AG10803 (cell line): ENCODE measurements at regions not wholly inside any gene's neighbourhood (a gene's known extent, or its start where the extent isn't known, plus 50 kb on each side); places are given as distances from the start of the nearest gene placed in this dataset.

Experiments used
- DNase-seq: peaks from one replicate; pipeline ENCODE4 v3.0.0; 2010; ENCODE audit warnings: low read depth
- H3K4me3 ChIP-seq: 2 replicates; pipeline ENCODE4 v1.5.1; 2011; ENCODE audit warnings: mild to moderate bottlenecking, low read length, control low read depth
- TF ChIP-seq, protein P1 (sequence below): conservative IDR thresholded peaks from 2 replicates; pipeline ENCODE4 v1.5.1; 2011; ENCODE audit warnings: mild to moderate bottlenecking, low read length, control low read depth, inconsistent platforms

DNA sequence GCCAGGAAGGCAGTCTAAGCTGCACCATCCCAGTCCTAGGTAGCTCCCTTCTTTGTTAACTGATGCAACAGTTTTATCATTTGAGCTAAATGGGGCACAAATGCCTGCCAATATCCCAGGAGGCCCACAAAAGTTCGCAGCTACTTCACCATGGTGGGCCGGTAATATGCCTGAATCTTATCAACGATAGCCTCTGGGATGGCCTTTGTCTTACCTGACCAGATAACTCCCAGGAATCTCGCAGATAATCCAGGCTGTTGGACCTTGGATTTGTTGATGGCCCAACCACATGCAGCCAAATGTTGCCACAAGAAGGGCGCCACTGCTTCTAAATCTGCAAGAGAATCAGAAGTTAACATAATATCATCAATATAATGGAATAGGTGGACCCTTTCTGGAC lies 83.8 kb upstream of the ATP10B start:
- no peak for DNase-seq
- H3K4me3 ChIP-seq, result no peak overlapping the region
- TF ChIP-seq, protein P1, sequence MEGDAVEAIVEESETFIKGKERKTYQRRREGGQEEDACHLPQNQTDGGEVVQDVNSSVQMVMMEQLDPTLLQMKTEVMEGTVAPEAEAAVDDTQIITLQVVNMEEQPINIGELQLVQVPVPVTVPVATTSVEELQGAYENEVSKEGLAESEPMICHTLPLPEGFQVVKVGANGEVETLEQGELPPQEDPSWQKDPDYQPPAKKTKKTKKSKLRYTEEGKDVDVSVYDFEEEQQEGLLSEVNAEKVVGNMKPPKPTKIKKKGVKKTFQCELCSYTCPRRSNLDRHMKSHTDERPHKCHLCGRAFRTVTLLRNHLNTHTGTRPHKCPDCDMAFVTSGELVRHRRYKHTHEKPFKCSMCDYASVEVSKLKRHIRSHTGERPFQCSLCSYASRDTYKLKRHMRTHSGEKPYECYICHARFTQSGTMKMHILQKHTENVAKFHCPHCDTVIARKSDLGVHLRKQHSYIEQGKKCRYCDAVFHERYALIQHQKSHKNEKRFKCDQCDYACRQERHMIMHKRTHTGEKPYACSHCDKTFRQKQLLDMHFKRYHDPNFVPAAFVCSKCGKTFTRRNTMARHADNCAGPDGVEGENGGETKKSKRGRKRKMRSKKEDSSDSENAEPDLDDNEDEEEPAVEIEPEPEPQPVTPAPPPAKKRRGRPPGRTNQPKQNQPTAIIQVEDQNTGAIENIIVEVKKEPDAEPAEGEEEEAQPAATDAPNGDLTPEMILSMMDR, result no peak

- H3K4me3 ChIP-seq, result no peak overlapping the region
- TF ChIP-seq, protein P1, result no peak
- DNase-seq, result no peak
Measured at GRCh38 chr5:160931283-160931682, 79.3 kb upstream of the ATP10B start.

DNA sequence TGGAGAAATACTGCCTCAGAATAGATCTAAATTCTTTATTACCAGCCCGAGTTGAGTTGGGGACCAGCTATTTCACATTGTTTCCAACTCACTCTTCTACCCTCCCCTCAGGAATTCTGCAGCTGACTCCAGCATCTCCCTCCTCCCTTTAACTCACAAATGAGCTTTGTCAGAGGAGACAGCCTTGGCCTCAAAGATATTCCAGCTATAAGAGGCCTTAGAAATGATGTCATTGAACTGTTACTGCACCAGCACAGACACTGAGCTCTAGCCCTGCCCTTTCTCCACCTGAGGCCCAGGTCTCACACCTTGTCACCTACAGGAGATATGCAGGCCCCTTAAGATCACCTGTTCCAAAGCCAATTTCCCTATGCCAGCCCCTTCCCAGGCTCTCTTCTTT lies 78.4 kb upstream of the ATP10B start:
- H3K4me3 ChIP-seq, result no peak overlapping the region
- TF ChIP-seq, protein P1, result no peak
- DNase-seq, result peak; percentile 3

GRCh38 chr5:160929906-160930305 lies 77.9 kb upstream of the ATP10B start:
- TF ChIP-seq, protein P1, result no peak
- H3K4me3 ChIP-seq, result no peak overlapping the region
- no peak for DNase-seq

GRCh38 chr5:160929360-160929759 lies 77.3 kb upstream of the ATP10B start:
- H3K4me3 ChIP-seq, result no peak overlapping the region
- TF ChIP-seq, protein P1, result no peak
- no peak for DNase-seq

- DNase-seq, result peak; percentile 1
- H3K4me3 ChIP-seq, result no peak overlapping the region
- TF ChIP-seq, protein P1, result no peak
Measured at GRCh38 chr5:160926428-160926827, 74.4 kb upstream of the ATP10B start.

GRCh38 chr5:160925281-160925680 lies 73.3 kb upstream of the ATP10B start:
- TF ChIP-seq, protein P1, result no peak
- DNase-seq, result no peak
- no peak overlapping the region for H3K4me3 ChIP-seq
